IPS-18a (cell line): ENCODE measurements at regions not wholly inside any gene's neighbourhood (a gene's known extent, or its start where the extent isn't known, plus 50 kb on each side); places are given as distances from the start of the nearest gene placed in this dataset.
"Not testable (repeated sequence)": the region's sequence is repeated elsewhere in the genome, so short reads cannot be mapped to it uniquely, and the experiment has no call there.

Experiments
- H3K27ac ChIP-seq: one replicate; pipeline ENCODE4 v1.5.1; 2013; ENCODE audit warnings: low read length
- H3K27me3 ChIP-seq: one replicate; pipeline ENCODE4 v1.6.1; 2013; ENCODE audit warnings: mild to moderate bottlenecking, low read length; ENCODE audit not compliant: control insufficient read depth, insufficient read depth
- H3K36me3 ChIP-seq: one replicate; pipeline ENCODE4 v1.6.1; 2013; ENCODE audit warnings: low read depth, low read length; ENCODE audit not compliant: control insufficient read depth
- H3K4me1 ChIP-seq: one replicate; pipeline ENCODE4 v1.6.1; 2013; ENCODE audit warnings: low read depth, low read length; ENCODE audit not compliant: control insufficient read depth
- H3K4me3 ChIP-seq: one replicate; pipeline ENCODE4 v1.5.1; 2013; ENCODE audit warnings: low read length
- H3K9ac ChIP-seq: one replicate; pipeline ENCODE4 v1.6.1; 2013; ENCODE audit warnings: mild to moderate bottlenecking, low read length, moderate library complexity
- H3K9me3 ChIP-seq: one replicate; pipeline ENCODE4 v1.6.1; 2013; ENCODE audit warnings: low read depth, low read length; ENCODE audit not compliant: control insufficient read depth

DNA sequence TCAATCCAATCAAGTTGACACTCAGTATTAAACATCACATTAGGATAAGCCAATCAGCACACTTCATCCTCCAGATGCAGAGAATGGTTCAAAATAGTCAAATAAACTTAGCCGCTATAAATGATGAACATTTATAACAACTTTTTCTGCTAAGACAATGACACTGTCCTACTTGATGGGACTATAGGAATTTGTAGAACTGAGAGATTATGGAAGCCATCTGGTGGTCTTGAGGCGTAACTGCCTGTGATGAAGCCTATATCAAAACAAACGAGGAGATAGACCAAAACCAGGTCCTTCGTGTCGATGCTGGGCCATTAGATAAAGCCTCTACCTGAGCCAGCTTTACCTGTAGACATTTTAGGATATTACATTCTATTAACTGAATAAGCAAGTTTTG lies 631.1 kb downstream of the COL12A1 start:
- no peak overlapping the region for H3K9ac ChIP-seq
- no peaks in the 10 kb centered on the region for H3K36me3 ChIP-seq
- H3K4me3 ChIP-seq = no peak overlapping the region
- H3K4me1 ChIP-seq = no peaks in the 10 kb centered on the region
- no peaks in the 10 kb centered on the region for H3K9me3 ChIP-seq
- no peak overlapping the region for H3K27ac ChIP-seq
- H3K27me3 ChIP-seq = no peaks in the 10 kb centered on the region

DNA sequence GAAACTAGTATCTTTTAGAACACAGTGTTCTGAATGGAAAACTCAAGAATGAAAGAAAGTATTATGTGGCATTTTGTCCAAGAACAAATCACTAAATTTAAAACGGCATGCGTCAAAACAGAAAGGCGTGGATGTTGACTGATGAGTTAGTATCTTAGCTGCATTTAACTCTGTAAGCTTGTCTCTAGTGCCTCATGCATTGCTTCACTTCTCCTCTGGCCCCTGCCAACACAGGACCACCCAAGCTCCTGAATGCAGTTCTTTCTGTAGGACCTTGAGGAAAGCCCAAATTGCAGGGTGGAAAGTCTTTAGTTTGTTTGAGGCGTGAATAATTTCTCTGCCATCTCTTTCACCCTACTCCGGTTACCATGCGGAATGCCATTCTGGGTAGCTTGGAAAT lies 632.2 kb downstream of the COL12A1 start:
- H3K9ac ChIP-seq = no peak overlapping the region
- no peaks in the 10 kb centered on the region for H3K9me3 ChIP-seq
- no peak overlapping the region for H3K27ac ChIP-seq
- no peak overlapping the region for H3K4me3 ChIP-seq
- no peaks in the 10 kb centered on the region for H3K27me3 ChIP-seq
- H3K4me1 ChIP-seq = no peaks in the 10 kb centered on the region
- no peaks in the 10 kb centered on the region for H3K36me3 ChIP-seq

DNA sequence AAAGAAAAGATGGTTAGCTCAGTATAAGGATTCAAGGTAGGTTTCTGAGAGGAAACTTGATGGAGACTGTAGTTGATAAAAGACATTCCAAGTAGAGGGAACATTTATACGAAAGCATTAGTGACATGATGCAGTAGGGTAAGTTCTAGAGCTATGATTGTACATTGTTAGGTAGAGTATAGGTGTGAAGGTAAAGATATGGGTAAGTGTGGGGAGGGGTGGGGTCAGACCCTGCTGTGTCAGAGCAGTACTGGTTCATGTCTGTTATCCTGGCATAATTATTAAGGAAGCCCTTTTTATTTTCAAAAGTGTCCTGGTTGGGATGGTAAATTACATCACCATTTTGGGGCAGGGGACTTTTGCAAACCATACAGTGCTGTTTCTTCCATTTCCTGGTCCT lies 635.8 kb downstream of the COL12A1 start:
- no peaks in the 10 kb centered on the region for H3K4me1 ChIP-seq
- H3K27me3 ChIP-seq = no peaks in the 10 kb centered on the region
- H3K9me3 ChIP-seq = no peaks in the 10 kb centered on the region
- H3K27ac ChIP-seq = no peak overlapping the region
- H3K4me3 ChIP-seq = no peak overlapping the region
- H3K9ac ChIP-seq = no peak overlapping the region
- H3K36me3 ChIP-seq = no peaks in the 10 kb centered on the region

DNA sequence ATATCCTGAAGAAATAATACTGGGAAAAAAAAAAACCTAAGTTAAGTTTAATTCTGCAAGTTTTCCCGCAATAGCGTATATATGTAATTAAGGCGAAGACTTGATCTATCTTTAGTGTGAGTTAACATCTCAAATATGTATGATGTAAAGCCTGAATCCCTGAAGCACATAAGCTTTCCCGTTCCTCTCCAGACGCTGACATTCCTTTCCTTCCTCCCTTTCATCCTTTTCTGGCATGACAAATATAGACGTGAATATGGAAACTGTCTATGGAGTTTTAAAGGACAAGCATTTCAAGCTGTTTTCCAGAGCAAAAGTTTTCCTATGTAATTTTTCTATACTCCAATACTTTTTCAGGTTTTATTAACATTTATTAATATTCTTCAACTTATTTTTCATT lies 637.0 kb downstream of the COL12A1 start:
- H3K36me3 ChIP-seq = no peaks in the 10 kb centered on the region
- no peak overlapping the region for H3K4me3 ChIP-seq
- no peaks in the 10 kb centered on the region for H3K4me1 ChIP-seq
- H3K27ac ChIP-seq = no peak overlapping the region
- no peaks in the 10 kb centered on the region for H3K27me3 ChIP-seq
- H3K9me3 ChIP-seq = no peaks in the 10 kb centered on the region
- no peak overlapping the region for H3K9ac ChIP-seq

DNA sequence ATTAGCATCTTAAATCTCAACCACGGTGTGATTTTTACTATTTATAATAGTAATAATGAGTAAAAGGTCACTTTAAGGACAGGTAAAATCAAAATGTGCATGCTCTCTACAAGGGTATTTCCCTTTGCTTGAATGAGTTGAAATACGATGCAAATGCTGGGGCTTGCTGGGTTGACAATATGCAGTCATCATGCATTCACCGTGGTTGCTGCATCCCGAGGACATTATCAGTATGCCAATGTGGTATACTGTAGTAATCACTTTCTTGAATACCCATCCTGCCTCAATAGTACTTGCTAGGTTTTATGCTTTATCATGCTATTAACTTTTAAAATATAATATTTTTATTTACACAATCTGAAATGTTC lies 637.9 kb downstream of the COL12A1 start:
- not testable (repeated sequence) for H3K27me3 ChIP-seq, H3K4me1 ChIP-seq, H3K4me3 ChIP-seq, H3K36me3 ChIP-seq, H3K9ac ChIP-seq, H3K9me3 ChIP-seq, H3K27ac ChIP-seq

DNA sequence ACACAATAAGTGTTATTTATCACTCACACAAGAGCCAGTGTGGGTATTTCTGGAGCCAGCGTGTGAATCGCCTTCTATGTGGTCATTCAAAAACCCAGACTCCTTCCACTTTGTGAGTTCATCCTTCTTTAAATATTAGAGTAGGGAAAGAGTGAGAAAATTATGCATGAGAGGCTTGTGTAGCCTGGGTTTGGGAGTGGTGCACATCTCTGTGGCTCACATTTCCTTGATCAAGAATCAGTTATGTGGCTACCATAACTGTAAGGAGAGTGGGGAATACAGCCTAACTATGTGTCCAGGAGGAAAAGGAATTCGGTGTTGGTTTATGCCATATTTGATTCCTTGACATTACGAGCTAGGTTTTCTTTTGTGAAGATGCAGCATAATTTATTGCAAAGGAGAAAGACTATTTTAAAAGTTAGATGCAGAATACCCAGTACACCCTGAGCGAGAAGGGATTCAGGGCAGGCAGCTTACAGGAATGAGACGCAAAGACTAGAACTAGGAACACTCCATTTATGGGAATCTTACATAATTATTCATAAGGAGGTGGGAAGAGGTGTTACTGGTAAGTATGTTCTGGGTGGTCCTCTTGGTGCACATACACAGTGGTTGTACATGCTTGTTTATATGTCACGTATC lies 638.5 kb downstream of the COL12A1 start:
- no peaks in the 10 kb centered on the region for H3K9me3 ChIP-seq
- H3K36me3 ChIP-seq = no peaks in the 10 kb centered on the region
- H3K9ac ChIP-seq = no peak overlapping the region
- no peak overlapping the region for H3K4me3 ChIP-seq
- H3K4me1 ChIP-seq = no peaks in the 10 kb centered on the region
- H3K27me3 ChIP-seq = no peaks in the 10 kb centered on the region
- H3K27ac ChIP-seq = no peak overlapping the region

DNA sequence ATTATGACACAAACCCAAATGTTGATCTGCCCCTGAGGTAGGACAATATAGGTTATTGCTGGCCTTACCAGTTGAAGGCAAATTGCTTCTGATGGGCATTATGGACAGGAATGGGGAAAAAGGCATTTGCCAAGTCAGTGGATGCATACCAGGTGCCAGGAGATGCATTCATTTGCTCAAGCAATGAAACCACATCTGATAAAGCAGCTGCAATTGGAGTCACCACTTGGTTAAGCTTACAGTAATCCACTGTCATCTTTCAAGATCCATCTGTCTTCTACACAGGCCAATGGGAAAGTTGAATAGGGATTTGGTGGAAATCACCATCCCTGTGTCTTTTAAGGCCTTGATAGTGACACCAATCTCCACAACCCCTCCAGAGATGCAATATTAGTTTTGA lies 648.6 kb downstream of the COL12A1 start:
- Histone ChIP-seq H3K36me3 (no peaks in the 10 kb centered on the region), H3K4me3 (no peak overlapping the region), H3K27ac (no peak overlapping the region), H3K9me3 (no peaks in the 10 kb centered on the region), H3K9ac (no peak overlapping the region), H3K27me3 (no peaks in the 10 kb centered on the region), H3K4me1 (no peaks in the 10 kb centered on the region)

DNA sequence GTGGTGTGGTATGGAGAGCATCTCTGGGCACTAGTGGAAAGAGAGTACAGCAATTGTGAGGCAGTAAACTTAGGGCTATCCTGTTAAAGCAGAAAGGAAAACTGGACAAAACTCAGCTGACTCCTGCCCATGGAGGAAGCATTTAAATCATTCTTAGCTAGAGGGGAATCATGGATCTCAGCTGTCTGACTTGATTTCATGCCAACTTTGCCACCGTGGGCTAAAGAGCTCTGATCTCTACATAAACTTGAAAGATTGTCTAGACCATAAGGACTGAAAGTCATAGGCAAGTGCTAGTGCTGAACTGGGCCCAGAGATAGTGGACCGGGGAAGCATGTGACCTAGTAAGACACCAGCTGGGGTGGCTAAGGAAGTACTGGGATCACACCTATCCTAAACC lies 651.8 kb downstream of the COL12A1 start:
- Histone ChIP-seq H3K27me3 (no peaks in the 10 kb centered on the region), H3K4me3 (no peak overlapping the region), H3K27ac (no peak overlapping the region), H3K4me1 (no peaks in the 10 kb centered on the region), H3K9me3 (no peaks in the 10 kb centered on the region), H3K9ac (no peak overlapping the region), H3K36me3 (no peaks in the 10 kb centered on the region)

DNA sequence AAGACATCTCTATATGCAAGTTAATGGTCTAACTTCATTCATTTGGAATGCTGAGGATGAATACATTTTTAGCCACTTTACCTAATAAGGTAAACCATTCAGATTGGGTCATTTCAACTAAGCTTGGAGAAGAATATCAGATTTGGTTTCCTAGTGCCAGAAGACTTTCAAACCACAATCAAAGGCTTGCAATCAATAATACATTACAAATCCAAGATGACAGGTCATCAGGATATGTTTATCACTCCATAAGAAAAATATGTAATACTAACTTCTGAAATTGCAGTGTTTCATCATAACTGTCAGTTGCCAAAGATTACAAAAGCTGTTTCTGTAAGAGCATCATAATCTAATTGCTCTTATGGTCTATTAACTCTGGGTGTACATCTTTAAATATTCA lies 654.0 kb downstream of the COL12A1 start:
- Histone ChIP-seq H3K4me3 (no peak overlapping the region), H3K27ac (no peak overlapping the region), H3K36me3 (no peaks in the 10 kb centered on the region), H3K9me3 (no peaks in the 10 kb centered on the region), H3K9ac (no peak overlapping the region), H3K27me3 (no peaks in the 10 kb centered on the region), H3K4me1 (no peaks in the 10 kb centered on the region)

DNA sequence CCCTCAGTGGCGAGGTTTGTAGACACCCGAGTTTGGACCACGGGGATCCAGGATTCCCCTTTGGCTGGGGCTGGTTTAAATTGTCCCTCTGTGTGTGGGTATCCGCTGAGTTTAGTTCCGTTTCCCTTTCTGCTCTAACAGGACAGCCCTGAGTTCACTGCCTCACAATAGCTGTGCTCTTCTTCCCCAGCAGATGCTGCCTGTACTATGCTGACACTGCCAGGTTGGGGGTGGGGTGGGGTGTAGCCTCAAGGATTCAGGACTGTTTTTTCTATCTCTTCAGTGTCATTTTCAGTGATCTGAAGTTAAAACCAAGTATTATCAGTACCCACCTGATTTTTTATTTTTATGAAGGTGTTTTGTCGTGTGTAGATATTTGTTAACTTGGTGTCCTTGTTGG lies 655.0 kb downstream of the COL12A1 start:
- no peaks in the 10 kb centered on the region for H3K9me3 ChIP-seq
- no peak overlapping the region for H3K27ac ChIP-seq
- no peaks in the 10 kb centered on the region for H3K4me1 ChIP-seq
- no peak overlapping the region for H3K9ac ChIP-seq
- no peak overlapping the region for H3K4me3 ChIP-seq
- no peaks in the 10 kb centered on the region for H3K27me3 ChIP-seq
- H3K36me3 ChIP-seq = no peaks in the 10 kb centered on the region

DNA sequence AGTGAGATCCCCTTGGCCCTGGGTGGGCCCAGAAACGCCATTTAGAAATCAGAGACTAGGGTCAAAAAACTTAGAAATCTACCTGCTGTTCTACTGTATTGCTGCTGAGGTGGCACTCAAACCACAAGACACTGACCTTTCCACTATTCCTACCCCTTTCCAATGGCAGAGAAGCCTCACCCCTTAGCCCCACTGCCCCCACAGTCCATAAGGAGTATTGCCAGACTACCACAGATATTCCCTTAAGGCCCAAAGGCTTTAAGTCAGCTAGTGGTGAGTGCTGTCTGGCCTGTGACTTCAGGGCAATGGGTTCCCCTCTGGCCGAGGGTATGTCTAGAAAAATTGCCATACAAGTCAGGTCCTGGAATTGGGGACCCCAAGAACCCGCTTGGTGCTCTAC lies 656.1 kb downstream of the COL12A1 start:
- Histone ChIP-seq H3K9me3 (no peaks in the 10 kb centered on the region), H3K9ac (no peak overlapping the region), H3K4me1 (no peaks in the 10 kb centered on the region), H3K27me3 (no peaks in the 10 kb centered on the region), H3K36me3 (no peaks in the 10 kb centered on the region), H3K27ac (no peak overlapping the region), H3K4me3 (no peak overlapping the region)

DNA sequence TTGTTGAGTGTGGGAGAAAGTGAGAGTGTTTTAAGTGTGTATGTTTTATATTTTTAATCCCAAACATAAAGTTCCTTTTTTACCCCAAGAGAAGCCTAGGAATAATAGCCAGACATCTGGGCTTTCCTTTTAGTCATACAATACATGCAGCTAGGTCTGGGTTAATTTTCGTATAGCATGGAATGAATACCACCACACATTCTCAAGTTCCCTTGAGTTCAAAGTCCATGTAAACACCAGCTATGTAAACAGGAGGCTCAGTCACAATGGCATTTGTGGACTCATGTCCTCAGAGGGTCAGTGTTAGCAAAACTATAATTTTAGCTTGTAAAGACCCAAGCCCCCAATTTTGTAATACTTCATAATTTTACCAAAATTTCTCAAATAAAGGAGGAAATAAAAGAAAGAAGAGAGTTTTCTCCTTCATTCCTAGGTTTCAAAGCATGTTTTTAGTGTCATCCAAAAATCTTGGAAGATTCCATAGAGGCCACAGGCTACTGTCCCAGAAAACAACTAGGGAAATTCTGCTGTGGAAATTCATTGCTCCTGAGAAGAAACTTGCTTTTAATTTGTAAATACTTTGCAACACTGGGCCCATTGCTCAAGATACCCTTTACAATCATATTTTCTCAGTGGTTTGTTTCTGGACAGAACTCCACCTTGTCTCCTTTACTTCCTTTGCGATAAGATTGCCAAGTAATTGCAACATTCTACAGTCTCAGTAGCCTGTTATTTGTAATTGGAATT lies 671.2 kb downstream of the COL12A1 start:
- no peaks in the 10 kb centered on the region for H3K36me3 ChIP-seq
- no peak overlapping the region for H3K4me3 ChIP-seq
- no peaks in the 10 kb centered on the region for H3K27me3 ChIP-seq
- H3K4me1 ChIP-seq = no peaks in the 10 kb centered on the region
- no peak overlapping the region for H3K9ac ChIP-seq
- H3K9me3 ChIP-seq = no peaks in the 10 kb centered on the region
- no peak overlapping the region for H3K27ac ChIP-seq
